GM12874 (cell line): ENCODE measurements at regions not wholly inside any gene's neighbourhood (a gene's known extent, or its start where the extent isn't known, plus 50 kb on each side); places are given as distances from the start of the nearest gene placed in this dataset.

Source experiments
- TF ChIP-seq, protein P1 (sequence below): IDR thresholded peaks from 2 replicates; pipeline ENCODE4 v1.5.1; 2011; ENCODE audit warnings: low read depth, mild to moderate bottlenecking, control low read depth, low read length, moderate library complexity; ENCODE audit not compliant: insufficient read depth

DNA sequence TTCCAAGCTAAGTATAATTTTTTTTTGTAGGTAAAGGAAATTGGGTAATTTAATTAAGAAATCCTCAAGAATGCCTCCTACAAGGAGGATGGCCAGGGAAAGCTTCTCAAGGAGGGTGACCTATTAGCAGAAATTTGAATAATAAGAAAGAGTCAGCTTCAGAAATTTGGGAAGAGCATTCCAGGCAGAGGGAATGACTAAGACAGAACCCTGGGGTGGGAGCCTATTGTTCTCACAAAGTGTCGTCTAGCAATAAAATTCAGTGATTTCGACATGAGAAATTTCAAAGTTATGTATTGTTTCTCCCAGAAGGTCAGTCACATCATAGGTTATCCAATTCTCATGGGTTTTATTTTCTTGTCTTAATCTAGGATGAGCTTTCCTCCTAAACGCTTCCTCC, 1168.4 kb downstream of the AACS start:
- TF ChIP-seq, protein P1, sequence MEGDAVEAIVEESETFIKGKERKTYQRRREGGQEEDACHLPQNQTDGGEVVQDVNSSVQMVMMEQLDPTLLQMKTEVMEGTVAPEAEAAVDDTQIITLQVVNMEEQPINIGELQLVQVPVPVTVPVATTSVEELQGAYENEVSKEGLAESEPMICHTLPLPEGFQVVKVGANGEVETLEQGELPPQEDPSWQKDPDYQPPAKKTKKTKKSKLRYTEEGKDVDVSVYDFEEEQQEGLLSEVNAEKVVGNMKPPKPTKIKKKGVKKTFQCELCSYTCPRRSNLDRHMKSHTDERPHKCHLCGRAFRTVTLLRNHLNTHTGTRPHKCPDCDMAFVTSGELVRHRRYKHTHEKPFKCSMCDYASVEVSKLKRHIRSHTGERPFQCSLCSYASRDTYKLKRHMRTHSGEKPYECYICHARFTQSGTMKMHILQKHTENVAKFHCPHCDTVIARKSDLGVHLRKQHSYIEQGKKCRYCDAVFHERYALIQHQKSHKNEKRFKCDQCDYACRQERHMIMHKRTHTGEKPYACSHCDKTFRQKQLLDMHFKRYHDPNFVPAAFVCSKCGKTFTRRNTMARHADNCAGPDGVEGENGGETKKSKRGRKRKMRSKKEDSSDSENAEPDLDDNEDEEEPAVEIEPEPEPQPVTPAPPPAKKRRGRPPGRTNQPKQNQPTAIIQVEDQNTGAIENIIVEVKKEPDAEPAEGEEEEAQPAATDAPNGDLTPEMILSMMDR = no peak

DNA sequence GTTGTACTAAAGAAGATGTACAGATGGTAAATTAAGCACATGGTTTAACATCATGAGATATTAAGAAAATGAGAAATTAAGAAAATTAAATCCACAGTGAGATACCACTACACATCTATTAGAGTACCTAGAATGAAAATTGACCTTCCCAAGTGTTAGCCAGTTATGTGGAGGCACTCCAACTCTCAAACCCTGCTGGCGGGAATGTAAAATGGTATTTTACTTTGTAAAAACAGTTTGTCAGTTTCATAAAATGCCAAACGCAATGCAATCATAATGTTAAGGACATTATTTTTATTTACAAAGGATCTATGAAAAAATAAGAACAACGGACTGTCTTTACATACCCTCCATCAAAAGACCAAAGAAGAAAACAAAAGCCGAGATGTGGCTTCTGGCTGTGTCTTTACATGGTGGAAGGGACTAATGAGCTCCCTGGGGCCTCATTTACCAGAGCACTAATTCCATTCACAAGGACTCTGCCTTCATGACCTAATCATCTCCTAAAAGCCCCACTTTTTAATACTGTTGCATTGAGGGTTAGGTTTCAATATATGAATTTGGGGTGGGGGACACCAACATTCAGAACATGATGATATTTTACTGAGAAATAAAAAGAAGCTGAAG, 1178.7 kb downstream of the AACS start:
- TF ChIP-seq, protein P1 = no peak

DNA sequence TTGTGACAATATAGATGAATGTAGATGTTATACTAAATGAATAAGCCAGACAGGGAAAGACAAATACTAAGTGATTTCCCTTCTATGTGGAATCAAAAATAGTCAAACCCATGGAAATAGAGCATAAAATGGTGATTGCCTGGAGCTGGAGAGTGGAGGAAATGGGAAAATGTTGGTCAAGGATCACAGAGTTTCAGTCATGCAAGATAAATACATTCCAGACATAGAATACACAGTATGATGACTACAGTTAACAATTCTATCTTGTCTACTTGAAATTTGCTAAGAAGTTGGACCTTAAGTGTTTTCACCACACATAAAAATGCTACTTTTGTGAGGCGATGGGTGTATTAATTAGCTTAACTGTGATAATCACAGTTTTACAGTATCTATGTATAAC, 1182.7 kb downstream of the AACS start:
- TF ChIP-seq, protein P1 = no peak

DNA sequence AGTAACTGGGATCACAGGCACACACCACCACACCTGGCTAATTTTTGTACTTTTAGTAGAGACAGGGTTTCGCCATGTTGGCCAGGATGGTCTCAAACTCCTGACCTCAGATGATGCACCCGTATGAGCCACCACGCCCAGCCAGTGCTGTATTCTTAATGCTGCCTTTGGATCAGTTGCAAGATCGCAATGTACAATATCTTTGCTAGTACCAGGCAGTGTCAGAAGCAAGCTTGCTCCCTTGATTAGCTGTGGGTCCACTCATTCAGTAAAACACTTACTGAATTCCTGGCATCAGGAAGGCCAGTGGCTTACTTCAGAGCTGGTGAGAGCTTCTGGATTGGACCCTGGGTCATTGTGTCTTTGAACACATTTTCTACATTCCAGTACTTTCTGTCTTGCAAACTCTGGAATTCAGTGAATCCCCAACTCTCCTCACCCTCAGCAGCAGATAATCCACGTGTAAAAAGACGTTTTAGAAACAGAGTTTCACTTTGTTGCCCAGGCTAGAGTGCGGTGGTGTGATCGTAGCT, 1183.7 kb downstream of the AACS start:
- TF ChIP-seq, protein P1 = no peak

DNA sequence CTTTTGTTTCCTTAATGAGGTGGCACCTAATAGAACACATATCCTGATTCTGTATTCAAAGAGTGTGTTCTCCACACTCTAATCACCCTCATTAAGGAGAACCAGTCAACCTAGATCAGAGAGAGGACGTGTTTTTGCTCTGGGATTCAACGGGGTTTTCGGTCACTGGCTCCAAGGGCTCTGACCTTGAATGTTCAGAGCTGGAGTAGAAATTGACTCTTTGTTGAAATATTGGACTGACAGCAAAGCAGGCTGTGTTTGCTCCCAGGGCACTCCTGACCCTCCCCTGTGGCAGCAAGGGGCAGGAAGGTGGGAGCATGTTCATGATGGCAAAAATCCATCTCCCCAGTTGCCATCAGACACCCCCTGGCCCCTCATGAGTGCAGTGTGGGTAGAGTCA, 1193.0 kb downstream of the AACS start:
- TF ChIP-seq, protein P1 = no peak

DNA sequence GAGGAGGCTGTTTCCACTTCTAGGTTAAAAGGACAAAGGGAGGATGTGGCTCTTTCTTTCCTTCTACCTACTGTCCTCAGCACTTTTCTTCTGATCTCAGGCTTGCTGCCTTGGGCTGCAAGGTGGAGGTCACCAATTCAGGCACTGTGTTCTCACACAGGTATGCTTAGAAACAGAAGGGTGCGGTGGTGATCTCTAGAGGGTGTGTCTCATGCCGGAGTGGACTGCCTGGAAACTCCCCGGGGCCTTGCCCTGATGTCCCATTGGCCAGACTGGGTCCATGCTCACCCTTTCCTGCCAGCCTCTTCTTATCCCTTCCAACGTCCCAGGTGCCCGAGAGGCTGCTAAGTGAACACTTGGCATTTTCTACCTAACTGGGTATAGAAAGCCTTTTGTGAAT, 1197.6 kb downstream of the AACS start:
- TF ChIP-seq, protein P1 = no peak

DNA sequence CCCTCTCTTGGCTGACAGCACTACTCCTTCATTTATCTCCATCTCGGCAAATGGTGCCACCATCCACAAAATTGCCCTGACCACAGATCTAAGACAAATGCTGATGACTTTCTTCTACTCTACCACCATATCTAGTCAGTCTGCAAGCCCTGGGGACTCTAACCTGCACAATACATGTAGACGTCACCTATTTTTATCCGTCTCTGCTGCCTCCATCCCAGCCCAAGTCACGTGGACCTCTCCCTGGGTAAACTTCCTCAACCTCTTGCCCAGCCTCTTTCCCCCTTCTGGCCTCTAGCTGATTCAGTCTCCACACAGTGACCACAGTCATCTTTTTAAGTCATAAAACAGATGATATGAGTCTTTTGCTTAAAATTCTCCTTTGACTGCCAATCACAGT, 1203.0 kb downstream of the AACS start:
- TF ChIP-seq, protein P1 = no peak
